ENCODE measurements at regions not wholly inside any gene's neighbourhood (a gene's known extent, or its start where the extent isn't known, plus 50 kb on each side); places are given as distances from the start of the nearest gene placed in this dataset.

GRCh38 chr2:225164401-225165050 lies 122.3 kb upstream of the DOCK10 start:
- H3K4me1 ChIP-seq (ENCODE audit: insufficient read depth), result no peaks in the 10 kb centered on the region
- H3K4me3 ChIP-seq (ENCODE audit: low read depth, low read length), result no peak overlapping the region
- DNase-seq (ENCODE audit: extremely low spot score), result no peak
- no peaks in the 10 kb centered on the region for H3K36me3 ChIP-seq (ENCODE audit: insufficient read depth)
- H3K27ac ChIP-seq (ENCODE audit: low read depth), result no peak overlapping the region
- 39% methylated on average over 11 of the region's 11 CpGs for WGBS

- H3K4me1 ChIP-seq (ENCODE audit: insufficient read depth), result no peaks in the 10 kb centered on the region
- H3K36me3 ChIP-seq (ENCODE audit: insufficient read depth), result no peaks in the 10 kb centered on the region
- no peak overlapping the region for H3K27ac ChIP-seq (ENCODE audit: low read depth)
- H3K4me3 ChIP-seq (ENCODE audit: low read depth, low read length), result no peak overlapping the region
- DNase-seq (ENCODE audit: extremely low spot score), result no peak
Observed at GRCh38 chr2:225158360-225158759, 116.1 kb upstream of the DOCK10 start.

GRCh38 chr2:225156853-225157451 lies 114.7 kb upstream of the DOCK10 start:
- Histone ChIP-seq H3K36me3 (ENCODE audit: insufficient read depth) (no peaks in the 10 kb centered on the region), H3K27ac (ENCODE audit: low read depth) (no peak overlapping the region), H3K4me3 (ENCODE audit: low read depth, low read length) (no peak overlapping the region), H3K4me1 (ENCODE audit: insufficient read depth) (no peaks in the 10 kb centered on the region)
- 63% methylated on average over 4 of the region's 4 CpGs for WGBS
- no peak for DNase-seq (ENCODE audit: extremely low spot score)

- H3K4me3 ChIP-seq (ENCODE audit: low read depth, low read length), result no peak overlapping the region
- H3K4me1 ChIP-seq (ENCODE audit: insufficient read depth), result no peaks in the 10 kb centered on the region
Observed at GRCh38 chr2:225140723-225141122, 98.5 kb upstream of the DOCK10 start.

GRCh38 chr2:225137971-225138370 lies 95.7 kb upstream of the DOCK10 start:
- no peaks in the 10 kb centered on the region for H3K4me1 ChIP-seq (ENCODE audit: insufficient read depth)
- H3K4me3 ChIP-seq (ENCODE audit: low read depth, low read length), result no peak overlapping the region
- WGBS, result 64% methylated on average over 2 of the region's 2 CpGs
- DNase-seq (ENCODE audit: extremely low spot score), result no peak
- no peak overlapping the region for H3K27ac ChIP-seq (ENCODE audit: low read depth)
- no peaks in the 10 kb centered on the region for H3K36me3 ChIP-seq (ENCODE audit: insufficient read depth)

More at GRCh38 chr2:225140723-225141122, 98.5 kb upstream of the DOCK10 start:
- no peaks in the 10 kb centered on the region for H3K36me3 ChIP-seq (ENCODE audit: insufficient read depth)
- no peak overlapping the region for H3K27ac ChIP-seq (ENCODE audit: low read depth)
- DNase-seq (ENCODE audit: extremely low spot score), result no peak

- Histone ChIP-seq H3K27ac (ENCODE audit: low read depth) (no peak overlapping the region), H3K4me3 (ENCODE audit: low read depth, low read length) (no peak overlapping the region), H3K4me1 (ENCODE audit: insufficient read depth) (no peaks in the 10 kb centered on the region), H3K36me3 (ENCODE audit: insufficient read depth) (no peaks in the 10 kb centered on the region)
- no peak for DNase-seq (ENCODE audit: extremely low spot score)
- WGBS, result 85% methylated on average over 1 of the region's 1 CpG
Observed at GRCh38 chr2:225136552-225136951, 94.3 kb upstream of the DOCK10 start.

GRCh38 chr2:225131898-225132297 lies 89.6 kb upstream of the DOCK10 start:
- Histone ChIP-seq H3K27ac (ENCODE audit: low read depth) (no peak overlapping the region), H3K36me3 (ENCODE audit: insufficient read depth) (no peaks in the 10 kb centered on the region), H3K4me1 (ENCODE audit: insufficient read depth) (no peaks in the 10 kb centered on the region), H3K4me3 (ENCODE audit: low read depth, low read length) (no peak overlapping the region)
- DNase-seq (ENCODE audit: extremely low spot score), result no peak
- WGBS, result 87% methylated on average over 4 of the region's 4 CpGs

- Histone ChIP-seq H3K36me3 (ENCODE audit: insufficient read depth) (no peaks in the 10 kb centered on the region), H3K4me3 (ENCODE audit: low read depth, low read length) (no peak overlapping the region), H3K27ac (ENCODE audit: low read depth) (no peak overlapping the region), H3K4me1 (ENCODE audit: insufficient read depth) (no peaks in the 10 kb centered on the region)
- DNase-seq (ENCODE audit: extremely low spot score), result no peak
Observed at GRCh38 chr2:225130093-225130492, 87.8 kb upstream of the DOCK10 start.

GRCh38 chr2:225124311-225125017 lies 82.2 kb upstream of the DOCK10 start:
- DNase-seq (ENCODE audit: extremely low spot score), result no peak
- Histone ChIP-seq H3K27ac (ENCODE audit: low read depth) (no peak overlapping the region), H3K4me1 (ENCODE audit: insufficient read depth) (no peaks in the 10 kb centered on the region), H3K4me3 (ENCODE audit: low read depth, low read length) (no peak overlapping the region), H3K36me3 (ENCODE audit: insufficient read depth) (no peaks in the 10 kb centered on the region)
- 57% methylated on average over 7 of the region's 7 CpGs for WGBS

- DNase-seq (ENCODE audit: extremely low spot score), result no peak
- Histone ChIP-seq H3K4me3 (ENCODE audit: low read depth, low read length) (no peak overlapping the region), H3K36me3 (ENCODE audit: insufficient read depth) (no peaks in the 10 kb centered on the region), H3K27ac (ENCODE audit: low read depth) (no peak overlapping the region), H3K4me1 (ENCODE audit: insufficient read depth) (no peaks in the 10 kb centered on the region)
- 57% methylated on average over 15 of the region's 15 CpGs for WGBS
Observed at GRCh38 chr2:225122583-225123486, 80.6 kb upstream of the DOCK10 start.

- DNase-seq (ENCODE audit: extremely low spot score), result no peak
- Histone ChIP-seq H3K36me3 (ENCODE audit: insufficient read depth) (no peaks in the 10 kb centered on the region), H3K4me3 (ENCODE audit: low read depth, low read length) (no peak overlapping the region), H3K4me1 (ENCODE audit: insufficient read depth) (no peaks in the 10 kb centered on the region), H3K27ac (ENCODE audit: low read depth) (no peak overlapping the region)
- WGBS, result 89% methylated on average over 8 of the region's 8 CpGs
Observed at GRCh38 chr2:225122007-225122406, 79.7 kb upstream of the DOCK10 start.

GRCh38 chr2:225120186-225120585 lies 77.9 kb upstream of the DOCK10 start:
- 56% methylated on average over 1 of the region's 1 CpG for WGBS
- no peak overlapping the region for H3K4me3 ChIP-seq (ENCODE audit: low read depth, low read length)
- no peak overlapping the region for H3K27ac ChIP-seq (ENCODE audit: low read depth)
- no peaks in the 10 kb centered on the region for H3K36me3 ChIP-seq (ENCODE audit: insufficient read depth)
- DNase-seq (ENCODE audit: extremely low spot score), result no peak
- H3K4me1 ChIP-seq (ENCODE audit: insufficient read depth), result no peaks in the 10 kb centered on the region

GRCh38 chr2:225117051-225117716 lies 74.9 kb upstream of the DOCK10 start:
- 65% methylated on average over 2 of the region's 2 CpGs for WGBS

More at GRCh38 chr2:225117051-225117716, 74.9 kb upstream of the DOCK10 start:
- no peak for DNase-seq (ENCODE audit: extremely low spot score)
- no peak overlapping the region for H3K4me3 ChIP-seq (ENCODE audit: low read depth, low read length)
- no peaks in the 10 kb centered on the region for H3K36me3 ChIP-seq (ENCODE audit: insufficient read depth)
- H3K27ac ChIP-seq (ENCODE audit: low read depth), result no peak overlapping the region
- no peaks in the 10 kb centered on the region for H3K4me1 ChIP-seq (ENCODE audit: insufficient read depth)
